Activated CD4-positive, alpha-beta memory T cell treated with anti-CD3 and anti-CD28 coated beads, Interleukin-2, amount 10 ng/mL, durations not matched to agents 7 days and 5 days (primary cell): ENCODE measurements at regions not wholly inside any gene's neighbourhood (a gene's known extent, or its start where the extent isn't known, plus 50 kb on each side); places are given as distances from the start of the nearest gene placed in this dataset.

Experiments
- CTCF ChIA-PET: fragments of 350-600 bp; sonication (Branson Sonifier 250); formaldehyde crosslinking; loops from one replicate; lab custom pipeline; 2021; ENCODE audit warnings: antibody characterized with exemption, inconsistent platforms; lab: Charles Lee
- POLR2A ChIA-PET: fragments of 350-600 bp; sonication (Branson Sonifier 250); formaldehyde crosslinking; loops from one replicate; lab custom pipeline; 2021; ENCODE audit warnings: antibody characterized with exemption; lab: Charles Lee
- DNase-seq: peaks from one replicate; pipeline ENCODE4 v3.0.0-alpha.2; 2020
- H3K27ac Mint-ChIP-seq: one replicate; pipeline ENCODE4 v1.8.0; 2021; ENCODE audit warnings: mild to moderate bottlenecking, mixed read lengths
- H3K27me3 Mint-ChIP-seq: one replicate; pipeline ENCODE4 v1.8.0; 2021; ENCODE audit warnings: mixed read lengths
- H3K36me3 Mint-ChIP-seq: one replicate; pipeline ENCODE4 v1.8.0; 2021; ENCODE audit warnings: low read depth, mixed read lengths
- H3K4me1 Mint-ChIP-seq: one replicate; pipeline ENCODE4 v1.8.0; 2021; ENCODE audit warnings: mixed read lengths
- H3K4me3 Mint-ChIP-seq: one replicate; pipeline ENCODE4 v1.8.0; 2021; ENCODE audit warnings: mild to moderate bottlenecking, mixed read lengths
- H3K9me3 Mint-ChIP-seq: one replicate; pipeline ENCODE4 v1.8.0; 2021; ENCODE audit warnings: mixed read lengths

- no peak for DNase-seq
- H3K36me3 Mint-ChIP-seq = no peaks in the 10 kb centered on the region
- ChIA-PET CTCF (no interaction called here), POLR2A (no interaction called here)
- no peak overlapping the region for H3K4me3 Mint-ChIP-seq
- H3K27ac Mint-ChIP-seq = no peak overlapping the region
- H3K4me1 Mint-ChIP-seq = no peaks in the 10 kb centered on the region
- H3K27me3 Mint-ChIP-seq = peaks cover 4% of the 10 kb centered on the region
- peaks cover 10% of the 10 kb centered on the region for H3K9me3 Mint-ChIP-seq
Measured at GRCh38 chr10:96772196-96772595, 51.9 kb upstream of the PIK3AP1 start.

GRCh38 chr10:96770987-96771386 is 50.7 kb upstream of the PIK3AP1 start:
- H3K27ac Mint-ChIP-seq = no peak overlapping the region
- no peaks in the 10 kb centered on the region for H3K4me1 Mint-ChIP-seq
- peaks cover 4% of the 10 kb centered on the region for H3K27me3 Mint-ChIP-seq
- peaks cover 10% of the 10 kb centered on the region for H3K9me3 Mint-ChIP-seq
- no peak overlapping the region for H3K4me3 Mint-ChIP-seq
- no peaks in the 10 kb centered on the region for H3K36me3 Mint-ChIP-seq
- ChIA-PET POLR2A (no interaction called here), CTCF (interaction anchor here (1.1 to 1.8 kb wide), 3 partner anchors 8 to 255 kb away, joined by 3 to 6 read pairs (median 4); no protein-coding TSS in a partner anchor)
- no peak for DNase-seq
